ENCODE measurements at regions not wholly inside any gene's neighbourhood (a gene's known extent, or its start where the extent isn't known, plus 50 kb on each side); places are given as distances from the start of the nearest gene placed in this dataset.

GRCh38 chr13:105307776-105308175, 1227.7 kb downstream of the EFNB2 start:
- no peak overlapping the region for H3K4me2 ChIP-seq (ENCODE audit: insufficient read depth, low read length, poor library complexity, severe bottlenecking)
- no peak overlapping the region for H3K9ac ChIP-seq (ENCODE audit: low read depth, low read length, poor library complexity)
- no peaks in the 10 kb centered on the region for H3K4me1 ChIP-seq (ENCODE audit: control insufficient read depth in 2 of 2, insufficient read depth in 1 of 2, low read depth in 1 of 2, low read length in 2 of 2)
- no CpG with 5 or more reads among the region's 3 CpGs for WGBS, 2 donors (ENCODE audit: extremely low coverage in 2 of 2, insufficient read length in 2 of 2, insufficient replicate concordance in 1 of 2)
- peaks cover 0 to 9% of the 10 kb centered on the region in 2 donors for H3K9me3 ChIP-seq (replicated peaks in 1 of 2; ENCODE audit: control insufficient read depth in 2 of 2, insufficient read depth in 1 of 2, low read depth in 1 of 2, low read length in 2 of 2)
- no peak overlapping the region for H3K27ac ChIP-seq (replicated peaks; ENCODE audit: low read length)
- H3K79me1 ChIP-seq (ENCODE audit: low read depth, low read length), result no peaks in the 10 kb centered on the region
- H3K27me3 ChIP-seq (ENCODE audit: control insufficient read depth in 3 of 3, insufficient read depth in 3 of 3, low read depth in 1 of 3, low read length in 3 of 3), result no peaks in the 10 kb centered on the region
- H2BK5ac ChIP-seq (ENCODE audit: low read length), result no peak overlapping the region
- no peak overlapping the region for H2AK5ac ChIP-seq (ENCODE audit: low read depth, low read length)
- no peak overlapping the region for H3K18ac ChIP-seq (ENCODE audit: low read length)
- no peak overlapping the region for H2BK12ac ChIP-seq (ENCODE audit: low read length)
- no peak overlapping the region for H3K14ac ChIP-seq (ENCODE audit: low read length)
- H2BK120ac ChIP-seq (ENCODE audit: low read depth, low read length), result no peak overlapping the region
- H3K36me3 ChIP-seq (replicated peaks in 1 of 2; ENCODE audit: control insufficient read depth in 2 of 2, insufficient read depth in 2 of 2, low read length in 2 of 2), result no peaks in the 10 kb centered on the region
- no peak overlapping the region for H4K8ac ChIP-seq (ENCODE audit: low read depth, low read length)
- no peak overlapping the region for H3K23ac ChIP-seq (ENCODE audit: low read depth, low read length, poor library complexity)
- no peak overlapping the region for H2AFZ ChIP-seq (ENCODE audit: low read length)
- no peak for DNase-seq (ENCODE audit: low spot score)
- H4K91ac ChIP-seq (ENCODE audit: low read depth, low read length, poor library complexity), result no peak overlapping the region
- H3K4me3 ChIP-seq (ENCODE audit: low read length in 2 of 2), result no peak overlapping the region
- H2BK15ac ChIP-seq (ENCODE audit: low read length), result no peak overlapping the region
- no peak overlapping the region for H3K4ac ChIP-seq (ENCODE audit: low read length)

GRCh38 chr13:105297839-105298238, 1237.6 kb downstream of the EFNB2 start:
- no peak overlapping the region for H4K8ac ChIP-seq (ENCODE audit: low read depth, low read length)
- no peaks in the 10 kb centered on the region for H3K27me3 ChIP-seq (ENCODE audit: control insufficient read depth in 3 of 3, insufficient read depth in 3 of 3, low read depth in 1 of 3, low read length in 3 of 3)
- no peaks in the 10 kb centered on the region for H3K9me3 ChIP-seq (replicated peaks in 1 of 2; ENCODE audit: control insufficient read depth in 2 of 2, insufficient read depth in 1 of 2, low read depth in 1 of 2, low read length in 2 of 2)
- no peak overlapping the region for H2BK12ac ChIP-seq (ENCODE audit: low read length)
- H3K27ac ChIP-seq (replicated peaks; ENCODE audit: low read length), result no peak overlapping the region
- H3K4ac ChIP-seq (ENCODE audit: low read length), result no peak overlapping the region
- no peaks in the 10 kb centered on the region for H3K4me1 ChIP-seq (ENCODE audit: control insufficient read depth in 2 of 2, insufficient read depth in 1 of 2, low read depth in 1 of 2, low read length in 2 of 2)
- no peak overlapping the region for H2BK5ac ChIP-seq (ENCODE audit: low read length)
- H2AK5ac ChIP-seq (ENCODE audit: low read depth, low read length), result no peak overlapping the region
- H3K18ac ChIP-seq (ENCODE audit: low read length), result no peak overlapping the region
- no peak overlapping the region for H3K23ac ChIP-seq (ENCODE audit: low read depth, low read length, poor library complexity)
- no peaks in the 10 kb centered on the region for H3K79me1 ChIP-seq (ENCODE audit: low read depth, low read length)
- DNase-seq (ENCODE audit: low spot score), result no peak
- WGBS, 2 donors (ENCODE audit: extremely low coverage in 2 of 2, insufficient read length in 2 of 2, insufficient replicate concordance in 1 of 2), result no CpG with 5 or more reads among the region's 7 CpGs
- H3K4me2 ChIP-seq (ENCODE audit: insufficient read depth, low read length, poor library complexity, severe bottlenecking), result no peak overlapping the region
- no peak overlapping the region for H3K9ac ChIP-seq (ENCODE audit: low read depth, low read length, poor library complexity)
- H3K36me3 ChIP-seq (replicated peaks in 1 of 2; ENCODE audit: control insufficient read depth in 2 of 2, insufficient read depth in 2 of 2, low read length in 2 of 2), result no peaks in the 10 kb centered on the region
- no peak overlapping the region for H3K14ac ChIP-seq (ENCODE audit: low read length)
- H2BK15ac ChIP-seq (ENCODE audit: low read length), result no peak overlapping the region
- H2AFZ ChIP-seq (ENCODE audit: low read length), result no peak overlapping the region
- peak overlapping the region; percentile 9 for H4K91ac ChIP-seq (ENCODE audit: low read depth, low read length, poor library complexity)
- H3K4me3 ChIP-seq (ENCODE audit: low read length in 2 of 2), result no peak overlapping the region
- H2BK120ac ChIP-seq (ENCODE audit: low read depth, low read length), result no peak overlapping the region

- Histone ChIP-seq H4K8ac (ENCODE audit: low read depth, low read length) (no peak overlapping the region), H3K4me2 (ENCODE audit: insufficient read depth, low read length, poor library complexity, severe bottlenecking) (no peak overlapping the region), H3K4me3 (ENCODE audit: low read length in 2 of 2) (no peak overlapping the region), H2BK5ac (ENCODE audit: low read length) (no peak overlapping the region), H3K4me1 (ENCODE audit: control insufficient read depth in 2 of 2, insufficient read depth in 1 of 2, low read depth in 1 of 2, low read length in 2 of 2) (no peaks in the 10 kb centered on the region), H2AFZ (ENCODE audit: low read length) (no peak overlapping the region), H3K9me3 (replicated peaks in 1 of 2; ENCODE audit: control insufficient read depth in 2 of 2, insufficient read depth in 1 of 2, low read depth in 1 of 2, low read length in 2 of 2) (no peaks in the 10 kb centered on the region), H3K36me3 (replicated peaks in 1 of 2; ENCODE audit: control insufficient read depth in 2 of 2, insufficient read depth in 2 of 2, low read length in 2 of 2) (no peaks in the 10 kb centered on the region), H3K23ac (ENCODE audit: low read depth, low read length, poor library complexity) (no peak overlapping the region), H2BK12ac (ENCODE audit: low read length) (no peak overlapping the region), H3K14ac (ENCODE audit: low read length) (no peak overlapping the region), H3K18ac (ENCODE audit: low read length) (no peak overlapping the region), H2BK120ac (ENCODE audit: low read depth, low read length) (no peak overlapping the region), H2AK5ac (ENCODE audit: low read depth, low read length) (no peak overlapping the region), H3K27me3 (ENCODE audit: control insufficient read depth in 3 of 3, insufficient read depth in 3 of 3, low read depth in 1 of 3, low read length in 3 of 3) (no peaks in the 10 kb centered on the region), H3K4ac (ENCODE audit: low read length) (no peak overlapping the region), H2BK15ac (ENCODE audit: low read length) (no peak overlapping the region), H3K79me1 (ENCODE audit: low read depth, low read length) (no peaks in the 10 kb centered on the region), H3K9ac (ENCODE audit: low read depth, low read length, poor library complexity) (no peak overlapping the region), H4K91ac (ENCODE audit: low read depth, low read length, poor library complexity) (no peak overlapping the region), H3K27ac (replicated peaks; ENCODE audit: low read length) (no peak overlapping the region)
- DNase-seq (ENCODE audit: low spot score), result no peak
- WGBS, 2 donors (ENCODE audit: extremely low coverage in 2 of 2, insufficient read length in 2 of 2, insufficient replicate concordance in 1 of 2), result no CpG with 5 or more reads among the region's 2 CpGs
Measured at GRCh38 chr13:105291987-105292386, 1243.5 kb downstream of the EFNB2 start.

GRCh38 chr13:105290596-105290995, 1244.9 kb downstream of the EFNB2 start:
- Histone ChIP-seq H2BK120ac (ENCODE audit: low read depth, low read length) (no peak overlapping the region), H3K4me1 (ENCODE audit: control insufficient read depth in 2 of 2, insufficient read depth in 1 of 2, low read depth in 1 of 2, low read length in 2 of 2) (no peaks in the 10 kb centered on the region), H4K91ac (ENCODE audit: low read depth, low read length, poor library complexity) (no peak overlapping the region), H2AFZ (ENCODE audit: low read length) (no peak overlapping the region), H3K36me3 (replicated peaks in 1 of 2; ENCODE audit: control insufficient read depth in 2 of 2, insufficient read depth in 2 of 2, low read length in 2 of 2) (no peaks in the 10 kb centered on the region), H3K9me3 (replicated peaks in 1 of 2; ENCODE audit: control insufficient read depth in 2 of 2, insufficient read depth in 1 of 2, low read depth in 1 of 2, low read length in 2 of 2) (no peaks in the 10 kb centered on the region), H3K27ac (replicated peaks; ENCODE audit: low read length) (no peak overlapping the region), H3K4me2 (ENCODE audit: insufficient read depth, low read length, poor library complexity, severe bottlenecking) (no peak overlapping the region), H2BK15ac (ENCODE audit: low read length) (no peak overlapping the region), H3K18ac (ENCODE audit: low read length) (no peak overlapping the region), H3K27me3 (ENCODE audit: control insufficient read depth in 3 of 3, insufficient read depth in 3 of 3, low read depth in 1 of 3, low read length in 3 of 3) (no peaks in the 10 kb centered on the region), H2AK5ac (ENCODE audit: low read depth, low read length) (no peak overlapping the region), H3K14ac (ENCODE audit: low read length) (no peak overlapping the region), H3K79me1 (ENCODE audit: low read depth, low read length) (no peaks in the 10 kb centered on the region), H4K8ac (ENCODE audit: low read depth, low read length) (no peak overlapping the region), H2BK12ac (ENCODE audit: low read length) (no peak overlapping the region), H3K4ac (ENCODE audit: low read length) (no peak overlapping the region), H3K4me3 (ENCODE audit: low read length in 2 of 2) (no peak overlapping the region), H3K9ac (ENCODE audit: low read depth, low read length, poor library complexity) (no peak overlapping the region), H2BK5ac (ENCODE audit: low read length) (no peak overlapping the region), H3K23ac (ENCODE audit: low read depth, low read length, poor library complexity) (no peak overlapping the region)
- no CpG with 5 or more reads among the region's 1 CpG for WGBS, 2 donors (ENCODE audit: extremely low coverage in 2 of 2, insufficient read length in 2 of 2, insufficient replicate concordance in 1 of 2)
- no peak for DNase-seq (ENCODE audit: low spot score)

Measured in neuronal stem cell (in vitro differentiated cells).